ENCODE measurements at regions not wholly inside any gene's neighbourhood (a gene's known extent, or its start where the extent isn't known, plus 50 kb on each side); places are given as distances from the start of the nearest gene placed in this dataset.

GRCh38 chr2:195606179-195606578 lies 50.8 kb upstream of the SLC39A10 start:
- TF ChIP-seq TAF1 (IDR thresholded peaks at IDR 0.05; ENCODE audit: borderline replicate concordance, low read depth, low read length) (no peak), POLR2AphosphoS5 (IDR thresholded peaks at IDR 0.05; ENCODE audit: low read depth, low read length) (no peak), POLR2A (IDR thresholded peaks at IDR 0.05; ENCODE audit: low read depth, low read length) (no peak)
- DNase-seq (ENCODE audit: insufficient read length) (no peak), FAIRE-seq (no peak)

- FAIRE-seq = no peak
- TF ChIP-seq TAF1 (IDR thresholded peaks at IDR 0.05; ENCODE audit: borderline replicate concordance, low read depth, low read length) (no peak), POLR2A (IDR thresholded peaks at IDR 0.05; ENCODE audit: low read depth, low read length) (no peak), POLR2AphosphoS5 (IDR thresholded peaks at IDR 0.05; ENCODE audit: low read depth, low read length) (no peak)
- no peak for DNase-seq (ENCODE audit: insufficient read length)
These were observed 52.3 kb upstream of the SLC39A10 start for GRCh38 chr2:195604706-195605105.

GRCh38 chr2:195603998-195604397 lies 53.0 kb upstream of the SLC39A10 start:
- DNase-seq (ENCODE audit: insufficient read length) (no peak), FAIRE-seq (no peak)
- TF ChIP-seq POLR2A (IDR thresholded peaks at IDR 0.05; ENCODE audit: low read depth, low read length) (no peak), POLR2AphosphoS5 (IDR thresholded peaks at IDR 0.05; ENCODE audit: low read depth, low read length) (no peak), TAF1 (IDR thresholded peaks at IDR 0.05; ENCODE audit: borderline replicate concordance, low read depth, low read length) (no peak)

- FAIRE-seq (no peak), DNase-seq (ENCODE audit: insufficient read length) (no peak)
- no peak for TF ChIP-seq POLR2A (IDR thresholded peaks at IDR 0.05; ENCODE audit: low read depth, low read length)
- no peak for TF ChIP-seq TAF1 (IDR thresholded peaks at IDR 0.05; ENCODE audit: borderline replicate concordance, low read depth, low read length)
- no peak for TF ChIP-seq POLR2AphosphoS5 (IDR thresholded peaks at IDR 0.05; ENCODE audit: low read depth, low read length)
These were observed 53.6 kb upstream of the SLC39A10 start for GRCh38 chr2:195603408-195603807.

GRCh38 chr2:195602687-195603086 lies 54.3 kb upstream of the SLC39A10 start:
- FAIRE-seq = no peak
- TF ChIP-seq POLR2AphosphoS5 (IDR thresholded peaks at IDR 0.05; ENCODE audit: low read depth, low read length) = no peak
- no peak for TF ChIP-seq POLR2A (IDR thresholded peaks at IDR 0.05; ENCODE audit: low read depth, low read length)
- no peak for TF ChIP-seq TAF1 (IDR thresholded peaks at IDR 0.05; ENCODE audit: borderline replicate concordance, low read depth, low read length)
- DNase-seq (ENCODE audit: insufficient read length) = no peak

- no peak for DNase-seq (ENCODE audit: insufficient read length)
- FAIRE-seq = no peak
- no peak for TF ChIP-seq TAF1 (IDR thresholded peaks at IDR 0.05; ENCODE audit: borderline replicate concordance, low read depth, low read length)
- TF ChIP-seq POLR2AphosphoS5 (IDR thresholded peaks at IDR 0.05; ENCODE audit: low read depth, low read length) = no peak
- no peak for TF ChIP-seq POLR2A (IDR thresholded peaks at IDR 0.05; ENCODE audit: low read depth, low read length)
These were observed 55.7 kb upstream of the SLC39A10 start for GRCh38 chr2:195601361-195601760.

- no peak for FAIRE-seq
- TF ChIP-seq TAF1 (IDR thresholded peaks at IDR 0.05; ENCODE audit: borderline replicate concordance, low read depth, low read length) (no peak), POLR2AphosphoS5 (IDR thresholded peaks at IDR 0.05; ENCODE audit: low read depth, low read length) (no peak), POLR2A (IDR thresholded peaks at IDR 0.05; ENCODE audit: low read depth, low read length) (no peak)
These were observed 56.2 kb upstream of the SLC39A10 start for GRCh38 chr2:195600778-195601177.

GRCh38 chr2:195596840-195597239 lies 60.2 kb upstream of the SLC39A10 start:
- peak; percentile 40 for FAIRE-seq
- no peak for DNase-seq (ENCODE audit: insufficient read length)

More at GRCh38 chr2:195600778-195601177, 56.2 kb upstream of the SLC39A10 start:
- no peak for DNase-seq (ENCODE audit: insufficient read length)

GRCh38 chr2:195595825-195596224 lies 61.2 kb upstream of the SLC39A10 start:
- FAIRE-seq (no peak), DNase-seq (ENCODE audit: insufficient read length) (no peak)
- no peak for TF ChIP-seq TAF1 (IDR thresholded peaks at IDR 0.05; ENCODE audit: borderline replicate concordance, low read depth, low read length)
- no peak for TF ChIP-seq POLR2A (IDR thresholded peaks at IDR 0.05; ENCODE audit: low read depth, low read length)
- no peak for TF ChIP-seq POLR2AphosphoS5 (IDR thresholded peaks at IDR 0.05; ENCODE audit: low read depth, low read length)

More at GRCh38 chr2:195596840-195597239, 60.2 kb upstream of the SLC39A10 start:
- TF ChIP-seq TAF1 (IDR thresholded peaks at IDR 0.05; ENCODE audit: borderline replicate concordance, low read depth, low read length) = no peak
- TF ChIP-seq POLR2A (IDR thresholded peaks at IDR 0.05; ENCODE audit: low read depth, low read length) = no peak
- no peak for TF ChIP-seq POLR2AphosphoS5 (IDR thresholded peaks at IDR 0.05; ENCODE audit: low read depth, low read length)

- no peak for TF ChIP-seq TAF1 (IDR thresholded peaks at IDR 0.05; ENCODE audit: borderline replicate concordance, low read depth, low read length)
- DNase-seq (ENCODE audit: insufficient read length) (no peak), FAIRE-seq (no peak)
These were observed 61.9 kb upstream of the SLC39A10 start for GRCh38 chr2:195594919-195595694.

GRCh38 chr2:195594248-195594647 lies 62.8 kb upstream of the SLC39A10 start:
- DNase-seq (ENCODE audit: insufficient read length) = no peak
- FAIRE-seq = no peak
- no peak for TF ChIP-seq POLR2AphosphoS5 (IDR thresholded peaks at IDR 0.05; ENCODE audit: low read depth, low read length)
- TF ChIP-seq TAF1 (IDR thresholded peaks at IDR 0.05; ENCODE audit: borderline replicate concordance, low read depth, low read length) = no peak
- no peak for TF ChIP-seq POLR2A (IDR thresholded peaks at IDR 0.05; ENCODE audit: low read depth, low read length)

- DNase-seq (ENCODE audit: insufficient read length) (no peak), FAIRE-seq (no peak)
- TF ChIP-seq POLR2AphosphoS5 (IDR thresholded peaks at IDR 0.05; ENCODE audit: low read depth, low read length) = no peak
- no peak for TF ChIP-seq TAF1 (IDR thresholded peaks at IDR 0.05; ENCODE audit: borderline replicate concordance, low read depth, low read length)
- no peak for TF ChIP-seq POLR2A (IDR thresholded peaks at IDR 0.05; ENCODE audit: low read depth, low read length)
These were observed 64.9 kb upstream of the SLC39A10 start for GRCh38 chr2:195592105-195592504.

Data from GM12892 (cell line).